Endothelial cell of umbilical vein (primary cell): ENCODE measurements at regions not wholly inside any gene's neighbourhood (a gene's known extent, or its start where the extent isn't known, plus 50 kb on each side); places are given as distances from the start of the nearest gene placed in this dataset.

ENCODE experiments used
- BruUV-seq: library from RNA; stranded (reverse); fragments of 400-500 nt; replicated peaks from 2 replicates; lab custom pipeline; 2021; lab: Mats Ljungman, UMichigan
- CTCF ChIA-PET: fragments of 300-600, 350-600 bp; sonication (Branson Sonifier 250); formaldehyde crosslinking; loops from one replicate; lab custom pipeline; 2021; ENCODE audit warnings: antibody characterized with exemption, inconsistent platforms; lab: Charles Lee
- POLR2A ChIA-PET: fragments of 300-600, 350-600 bp; sonication (Branson Sonifier 250); formaldehyde crosslinking; loops from one replicate; lab custom pipeline; 2021; ENCODE audit warnings: antibody characterized with exemption, inconsistent platforms; lab: Charles Lee
- DNase-seq: peaks from one replicate; pipeline ENCODE4 v3.0.0-alpha.2; 2011; ENCODE audit warnings: low read depth, low spot score
- FAIRE-seq: peaks from 2 replicates; lab custom pipeline; 2011; peaks lifted over from hg19 to GRCh38; lab: Jason Lieb, UNC
- H2AFZ ChIP-seq: 2 replicates; pipeline ENCODE4 v1.6.0; 2012; ENCODE audit warnings: low read depth, low read length, control low read depth, inconsistent platforms
- H3K27ac ChIP-seq: 2 replicates; pipeline ENCODE4 v1.5.1; 2011; ENCODE audit warnings: low read depth, mild to moderate bottlenecking, control low read depth, low read length, moderate library complexity; ENCODE audit not compliant: insufficient read depth
- H3K27me3 ChIP-seq, 2 experiments: 2 replicates each; pipeline versions ENCODE4 v1.6.0 to v1.6.1; 2011; ENCODE audit warnings: low read length in 2 of 2, mixed read lengths in 1 of 2; ENCODE audit not compliant: control insufficient read depth in 2 of 2, insufficient read depth in 2 of 2
- H3K36me3 ChIP-seq, 2 experiments: 2 replicates in 1 of 2; 3 replicates in 1 of 2; pipeline ENCODE4 v1.5.1; 2011; ENCODE audit warnings: low read length in 2 of 2, mild to moderate bottlenecking in 1 of 2, moderate library complexity in 1 of 2; ENCODE audit not compliant: control insufficient read depth in 2 of 2, insufficient read depth in 2 of 2; ENCODE audit errors: extremely low read depth in 1 of 2
- H3K4me1 ChIP-seq: 3 replicates; pipeline ENCODE4 v1.5.1; 2011; ENCODE audit warnings: mild to moderate bottlenecking, low read length; ENCODE audit not compliant: control insufficient read depth, insufficient read depth; ENCODE audit errors: extremely low read depth
- H3K4me2 ChIP-seq: 2 replicates; pipeline ENCODE4 v1.6.1; 2011; ENCODE audit warnings: low read length, control low read depth, mixed read lengths; ENCODE audit not compliant: insufficient read depth
- H3K4me3 ChIP-seq, 3 experiments: fragments of 200-600 bp in 1 of 3; sonication (generic), shearing (Covaris generic) in 1 of 3; replicated peaks in 1 of 3; 2 replicates each; pipeline ENCODE4 v1.5.1; 2011 to 2016; ENCODE audit warnings: control low read depth in 3 of 3, low read length in 3 of 3, mild to moderate bottlenecking in 2 of 3, inconsistent platforms in 1 of 3, low read depth in 1 of 3, moderate library complexity in 1 of 3; ENCODE audit not compliant: insufficient read depth in 1 of 3
- H3K79me2 ChIP-seq: 2 replicates; pipeline ENCODE4 v1.6.0; 2012; ENCODE audit warnings: low read length, inconsistent platforms; ENCODE audit not compliant: control insufficient read depth, insufficient read depth
- H3K9ac ChIP-seq: replicated peaks from 2 replicates; pipeline ENCODE3; 2011; ENCODE audit warnings: low read length, control low read depth; ENCODE audit not compliant: insufficient read depth; ENCODE audit errors: extremely low read depth
- H3K9me1 ChIP-seq: replicated peaks from 3 replicates; pipeline ENCODE4 v1.6.0; 2011; ENCODE audit warnings: mild to moderate bottlenecking, low read length; ENCODE audit not compliant: control insufficient read depth, insufficient read depth; ENCODE audit errors: extremely low read depth
- H3K9me3 ChIP-seq: replicated peaks from 2 replicates; pipeline ENCODE4 v1.5.1; 2012; ENCODE audit warnings: low read length, inconsistent platforms; ENCODE audit not compliant: control insufficient read depth, insufficient read depth
- H4K20me1 ChIP-seq: replicated peaks from 2 replicates; pipeline ENCODE3; 2011; ENCODE audit warnings: mild to moderate bottlenecking, low read length; ENCODE audit not compliant: control insufficient read depth, insufficient read depth; ENCODE audit errors: extremely low read depth
- CTCF ChIP-seq, 2 donors: IDR thresholded peaks; 1 replicate in 1 of 2; 2 replicates in 1 of 2; pipeline ENCODE4 v1.5.1; 2011; ENCODE audit warnings: low read length in 2 of 2, mild to moderate bottlenecking in 2 of 2, moderate library complexity in 2 of 2, control low read depth in 1 of 2, inconsistent platforms in 1 of 2, low read depth in 1 of 2; ENCODE audit not compliant: insufficient read depth in 1 of 2; ENCODE audit errors: extremely low read depth in 1 of 2
- EZH2 ChIP-seq: IDR thresholded peaks from 2 replicates; pipeline ENCODE4 v1.6.1; 2012; ENCODE audit warnings: borderline replicate concordance, low read depth, mild to moderate bottlenecking, moderate library complexity, low read length, inconsistent platforms; ENCODE audit not compliant: severe bottlenecking
- FOS ChIP-seq: IDR thresholded peaks from 2 replicates; pipeline ENCODE4 v1.6.1; 2011; ENCODE audit warnings: mild to moderate bottlenecking, low read length, moderate library complexity, borderline replicate concordance; ENCODE audit not compliant: insufficient read depth
- GATA2 ChIP-seq: IDR thresholded peaks from 2 replicates; pipeline ENCODE4 v1.7.0; 2011; ENCODE audit warnings: low read depth, mild to moderate bottlenecking, moderate library complexity, mixed read lengths, low read length; ENCODE audit not compliant: insufficient read length, insufficient read depth
- JUN ChIP-seq: IDR thresholded peaks from 2 replicates; pipeline ENCODE4 v1.6.1; 2011; ENCODE audit warnings: borderline replicate concordance, low read depth; ENCODE audit not compliant: insufficient read length, insufficient read depth
- MAX ChIP-seq: IDR thresholded peaks from 2 replicates; pipeline ENCODE4 v1.6.1; 2011; ENCODE audit not compliant: insufficient read depth, insufficient read length
- MYC ChIP-seq: IDR thresholded peaks from one replicate; pipeline ENCODE4 v1.6.1; 2011; ENCODE audit warnings: mild to moderate bottlenecking, low read depth, low read length
- POLR2A ChIP-seq: IDR thresholded peaks from 2 replicates; pipeline ENCODE4 v1.6.1; 2012; ENCODE audit warnings: low read depth, mild to moderate bottlenecking, control low read depth, low read length
- POLR2AphosphoS5 ChIP-seq: IDR thresholded peaks from 2 replicates; pipeline ENCODE4 v1.6.1; 2012; ENCODE audit warnings: low read depth, mild to moderate bottlenecking, control low read depth, low read length, moderate library complexity; ENCODE audit not compliant: insufficient read depth
- dilution Hi-C: fragments of 300-500 bp; cut with MboI; formaldehyde crosslinking; loops from one replicate; pipeline ENCODE4 v1.15.0; 2019; ENCODE audit warnings: low sequenced_read_pairs; ENCODE audit not compliant: extremely low pct_ligation_motif_present
- intact Hi-C: fragments of 100-400 bp; cut with micrococcal nuclease; formaldehyde crosslinking; loops from one replicate; pipeline ENCODE4 v1.10.0; 2022

DNA sequence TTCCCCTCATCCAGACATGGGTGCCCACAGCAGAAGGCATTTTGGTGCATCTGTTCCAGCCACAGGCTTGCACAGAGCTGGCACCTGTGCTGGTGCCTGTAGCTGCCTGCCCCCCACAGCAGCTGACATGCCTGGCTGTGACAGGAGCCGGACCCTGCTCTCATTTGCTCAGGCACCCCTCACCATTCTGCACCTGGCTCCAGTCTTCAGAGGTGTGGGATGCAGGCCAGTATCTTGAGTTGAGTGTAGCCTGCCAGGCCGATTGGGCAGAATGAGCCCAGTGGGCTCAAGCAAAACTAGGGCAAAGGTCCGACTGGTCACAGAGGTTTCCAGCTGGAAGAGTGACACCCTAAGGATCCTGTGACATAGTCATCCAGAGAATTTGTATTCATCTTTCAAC lies 887.7 kb downstream of the CDH11 start:
- POLR2A ChIA-PET = no interaction called here

More for the DNA sequence above, 887.7 kb downstream of the CDH11 start:
- H3K27ac ChIP-seq = no peak overlapping the region
- no peaks in the 10 kb centered on the region for H3K9me3 ChIP-seq
- FAIRE-seq (no peak), DNase-seq (no peak)
- no peaks in the 10 kb centered on the region for H3K4me1 ChIP-seq
- H3K4me3 ChIP-seq = no peak overlapping the region
- intact Hi-C loops (no loop called here), dilution Hi-C loops (no loop called here)
- no peak overlapping the region for H3K9ac ChIP-seq
- TF ChIP-seq MYC = no peak
- TF ChIP-seq FOS = no peak
- TF ChIP-seq GATA2 = no peak
- TF ChIP-seq MAX = no peak
- TF ChIP-seq CTCF (IDR thresholded peaks at IDR 0.05; ENCODE audit: extremely low read depth in 1 of 2, insufficient read depth in 1 of 2, low read depth in 1 of 2, low read length in 2 of 2) = no peak
- no peak for TF ChIP-seq POLR2A
- no peak for TF ChIP-seq JUN
- TF ChIP-seq POLR2AphosphoS5 = no peak
- TF ChIP-seq EZH2 = no peak
- no peaks in the 10 kb centered on the region for H3K36me3 ChIP-seq
- no peaks in the 10 kb centered on the region for H4K20me1 ChIP-seq
- no peaks in the 10 kb centered on the region for H3K27me3 ChIP-seq
- H2AFZ ChIP-seq = no peak overlapping the region
- no peak overlapping the region for H3K4me2 ChIP-seq
- CTCF ChIA-PET = no interaction called here
- no peaks in the 10 kb centered on the region for H3K79me2 ChIP-seq
- no TSS peak for BruUV-seq
- no peaks in the 10 kb centered on the region for H3K9me1 ChIP-seq
